Activated naive CD8-positive, alpha-beta T cell treated with anti-CD3 and anti-CD28 coated beads, Interleukin-2, amount 10 ng/mL, durations not matched to agents 7 days and 5 days (primary cell): ENCODE measurements at regions not wholly inside any gene's neighbourhood (a gene's known extent, or its start where the extent isn't known, plus 50 kb on each side); places are given as distances from the start of the nearest gene placed in this dataset.

Experiments used
- ATAC-seq: fragments of 150-1000 bp; cut with Tn5 transposase; one replicate; pipeline ENCODE4 v1.10.0; 2021; ENCODE audit warnings: low read depth, moderate library complexity
- POLR2A ChIA-PET: fragments of 350-600 bp; sonication (Branson Sonifier 250); formaldehyde crosslinking; loops from one replicate; lab custom pipeline; 2021; ENCODE audit warnings: antibody characterized with exemption; lab: Charles Lee
- DNase-seq: peaks from one replicate; pipeline ENCODE4 v3.0.0; 2021
- H3K27ac Mint-ChIP-seq: one replicate; pipeline ENCODE4 v1.8.0; 2022; ENCODE audit warnings: mild to moderate bottlenecking, mixed read lengths
- H3K27me3 Mint-ChIP-seq: one replicate; pipeline ENCODE4 v1.8.0; 2022; ENCODE audit warnings: mild to moderate bottlenecking, moderate library complexity, mixed read lengths
- H3K36me3 Mint-ChIP-seq: one replicate; pipeline ENCODE4 v1.8.0; 2021; ENCODE audit warnings: mild to moderate bottlenecking, mixed read lengths
- H3K4me1 Mint-ChIP-seq: one replicate; pipeline ENCODE4 v1.8.0; 2021; ENCODE audit warnings: mixed read lengths
- H3K4me3 Mint-ChIP-seq: one replicate; pipeline ENCODE4 v1.8.0; 2022; ENCODE audit warnings: mild to moderate bottlenecking, moderate library complexity, mixed read lengths
- H3K9me3 Mint-ChIP-seq: one replicate; pipeline ENCODE4 v1.8.0; 2021; ENCODE audit warnings: mixed read lengths

GRCh38 chr10:31754803-31755624 lies 173.6 kb downstream of the ARHGAP12 start:
- ATAC-seq (no peak), DNase-seq (no peak)
- Mint-ChIP-seq H3K36me3 (no peaks in the 10 kb centered on the region), H3K4me1 (peaks cover 7% of the 10 kb centered on the region), H3K27ac (no peak overlapping the region), H3K9me3 (no peaks in the 10 kb centered on the region), H3K27me3 (no peaks in the 10 kb centered on the region), H3K4me3 (no peak overlapping the region)
- POLR2A ChIA-PET, result interaction anchor here (0.6 to 0.7 kb wide), 3 partner anchors 298 to 673 kb away, joined by 3 to 8 read pairs (median 3); no protein-coding TSS in a partner anchor

- Mint-ChIP-seq H3K27me3 (no peaks in the 10 kb centered on the region), H3K4me1 (peaks cover 4% of the 10 kb centered on the region), H3K36me3 (no peaks in the 10 kb centered on the region), H3K27ac (no peak overlapping the region), H3K9me3 (no peaks in the 10 kb centered on the region), H3K4me3 (no peak overlapping the region)
- no peak for ATAC-seq
- no peak for DNase-seq
- POLR2A ChIA-PET, result interaction anchor here (0.5 to 0.7 kb wide), 2 partner anchors 611 to 721 kb away, joined by 3 to 4 read pairs; no protein-coding TSS in a partner anchor
Measured at GRCh38 chr10:31753681-31754080, 174.9 kb downstream of the ARHGAP12 start.

GRCh38 chr10:31752170-31752569 lies 176.5 kb downstream of the ARHGAP12 start:
- Mint-ChIP-seq H3K4me3 (no peak overlapping the region), H3K27ac (no peak overlapping the region), H3K9me3 (no peaks in the 10 kb centered on the region), H3K4me1 (peaks cover 4% of the 10 kb centered on the region), H3K27me3 (no peaks in the 10 kb centered on the region), H3K36me3 (no peaks in the 10 kb centered on the region)
- no peak for ATAC-seq
- no peak for DNase-seq
- POLR2A ChIA-PET, result no interaction called here

GRCh38 chr10:31751738-31752080 lies 176.9 kb downstream of the ARHGAP12 start:
- Mint-ChIP-seq H3K27ac (no peak overlapping the region), H3K36me3 (no peaks in the 10 kb centered on the region), H3K27me3 (no peaks in the 10 kb centered on the region), H3K4me1 (peaks cover 6% of the 10 kb centered on the region), H3K9me3 (no peaks in the 10 kb centered on the region), H3K4me3 (no peak overlapping the region)
- ATAC-seq, result no peak
- POLR2A ChIA-PET, result no interaction called here
- DNase-seq, result no peak

GRCh38 chr10:31751051-31751737 lies 177.4 kb downstream of the ARHGAP12 start:
- H3K27ac Mint-ChIP-seq, result no peak overlapping the region
- POLR2A ChIA-PET, result interaction anchor here (1.4 kb wide), 1 partner anchor 9 kb away, joined by 4 read pairs; no protein-coding TSS in a partner anchor
- peaks cover 6% of the 10 kb centered on the region for H3K4me1 Mint-ChIP-seq
- H3K27me3 Mint-ChIP-seq, result no peaks in the 10 kb centered on the region
- no peaks in the 10 kb centered on the region for H3K9me3 Mint-ChIP-seq
- ATAC-seq (no peak), DNase-seq (no peak)
- no peak overlapping the region for H3K4me3 Mint-ChIP-seq
- no peaks in the 10 kb centered on the region for H3K36me3 Mint-ChIP-seq

GRCh38 chr10:31749981-31750840 lies 178.4 kb downstream of the ARHGAP12 start:
- Mint-ChIP-seq H3K36me3 (no peaks in the 10 kb centered on the region), H3K9me3 (no peaks in the 10 kb centered on the region), H3K4me1 (peaks cover 11% of the 10 kb centered on the region), H3K27ac (no peak overlapping the region), H3K4me3 (no peak overlapping the region), H3K27me3 (no peaks in the 10 kb centered on the region)
- ATAC-seq (no peak), DNase-seq (no peak)
- POLR2A ChIA-PET, result interaction anchor here (1.4 kb wide), 1 partner anchor 10 kb away, joined by 4 read pairs; no protein-coding TSS in a partner anchor

- no peak overlapping the region for H3K27ac Mint-ChIP-seq
- ATAC-seq (no peak), DNase-seq (no peak)
- H3K4me1 Mint-ChIP-seq, result peaks cover 14% of the 10 kb centered on the region
- H3K36me3 Mint-ChIP-seq, result no peaks in the 10 kb centered on the region
- POLR2A ChIA-PET, result interaction anchor here (1.0 kb wide), 1 partner anchor 11 kb away, joined by 3 read pairs; no protein-coding TSS in a partner anchor
- H3K4me3 Mint-ChIP-seq, result no peak overlapping the region
- H3K27me3 Mint-ChIP-seq, result no peaks in the 10 kb centered on the region
- H3K9me3 Mint-ChIP-seq, result no peaks in the 10 kb centered on the region
Measured at GRCh38 chr10:31749301-31749700, 179.3 kb downstream of the ARHGAP12 start.

GRCh38 chr10:31745612-31746376 lies 182.8 kb downstream of the ARHGAP12 start:
- POLR2A ChIA-PET, result interaction anchor here (0.6 to 1.7 kb wide), 4 partner anchors 12 to 664 kb away, joined by 3 to 17 read pairs (median 5); no protein-coding TSS in a partner anchor
- Mint-ChIP-seq H3K27me3 (no peaks in the 10 kb centered on the region), H3K27ac (peak overlapping the region; percentile 79), H3K4me1 (peaks cover 10% of the 10 kb centered on the region), H3K4me3 (peak overlapping the region; percentile 15), H3K9me3 (no peaks in the 10 kb centered on the region), H3K36me3 (no peaks in the 10 kb centered on the region)
- DNase-seq (no peak), ATAC-seq (peak; percentile 99)

- Mint-ChIP-seq H3K9me3 (no peaks in the 10 kb centered on the region), H3K4me3 (no peak overlapping the region), H3K27ac (no peak overlapping the region), H3K36me3 (no peaks in the 10 kb centered on the region), H3K4me1 (peaks cover 10% of the 10 kb centered on the region), H3K27me3 (no peaks in the 10 kb centered on the region)
- ATAC-seq (no peak), DNase-seq (no peak)
- POLR2A ChIA-PET, result no interaction called here
Measured at GRCh38 chr10:31744025-31744424, 184.6 kb downstream of the ARHGAP12 start.

GRCh38 chr10:31742255-31742654 lies 186.4 kb downstream of the ARHGAP12 start:
- H3K36me3 Mint-ChIP-seq, result no peaks in the 10 kb centered on the region
- H3K4me3 Mint-ChIP-seq, result no peak overlapping the region
- DNase-seq, result no peak
- POLR2A ChIA-PET, result no interaction called here
- no peaks in the 10 kb centered on the region for H3K27me3 Mint-ChIP-seq
- H3K9me3 Mint-ChIP-seq, result peaks cover 5% of the 10 kb centered on the region
- no peak overlapping the region for H3K27ac Mint-ChIP-seq
- peaks cover 10% of the 10 kb centered on the region for H3K4me1 Mint-ChIP-seq
- ATAC-seq, result no peak

GRCh38 chr10:31741473-31741872 lies 187.2 kb downstream of the ARHGAP12 start:
- no peak for DNase-seq
- POLR2A ChIA-PET, result no interaction called here
- Mint-ChIP-seq H3K4me1 (peaks cover 8% of the 10 kb centered on the region), H3K27me3 (no peaks in the 10 kb centered on the region), H3K36me3 (peaks cover 1% of the 10 kb centered on the region), H3K9me3 (peaks cover 10% of the 10 kb centered on the region), H3K27ac (no peak overlapping the region), H3K4me3 (no peak overlapping the region)
- ATAC-seq, result no peak

GRCh38 chr10:31739711-31740110 lies 188.9 kb downstream of the ARHGAP12 start:
- H3K36me3 Mint-ChIP-seq, result peaks cover 1% of the 10 kb centered on the region
- H3K27ac Mint-ChIP-seq, result no peak overlapping the region
- no peaks in the 10 kb centered on the region for H3K4me1 Mint-ChIP-seq
- DNase-seq (no peak), ATAC-seq (no peak)
- peaks cover 2% of the 10 kb centered on the region for H3K27me3 Mint-ChIP-seq
- H3K9me3 Mint-ChIP-seq, result peaks cover 12% of the 10 kb centered on the region
- POLR2A ChIA-PET, result no interaction called here
- no peak overlapping the region for H3K4me3 Mint-ChIP-seq
